Loucy (cell line): ENCODE measurements at regions not wholly inside any gene's neighbourhood (a gene's known extent, or its start where the extent isn't known, plus 50 kb on each side); places are given as distances from the start of the nearest gene placed in this dataset.

Experiments
- EZH2phosphoT487 ChIP-seq: fragments of 200-600 bp; IDR thresholded peaks from 2 replicates; pipeline ENCODE4 v1.6.1; 2018; ENCODE audit warnings: antibody characterized with exemption, mild to moderate bottlenecking, moderate library complexity, borderline replicate concordance
- TF ChIP-seq, protein P1 (sequence below): fragments of 200-600 bp; sonication (generic); conservative IDR thresholded peaks from 2 replicates; pipeline ENCODE4 v1.5.1; 2014; ENCODE audit warnings: mild to moderate bottlenecking, antibody characterized with exemption, low read length

DNA sequence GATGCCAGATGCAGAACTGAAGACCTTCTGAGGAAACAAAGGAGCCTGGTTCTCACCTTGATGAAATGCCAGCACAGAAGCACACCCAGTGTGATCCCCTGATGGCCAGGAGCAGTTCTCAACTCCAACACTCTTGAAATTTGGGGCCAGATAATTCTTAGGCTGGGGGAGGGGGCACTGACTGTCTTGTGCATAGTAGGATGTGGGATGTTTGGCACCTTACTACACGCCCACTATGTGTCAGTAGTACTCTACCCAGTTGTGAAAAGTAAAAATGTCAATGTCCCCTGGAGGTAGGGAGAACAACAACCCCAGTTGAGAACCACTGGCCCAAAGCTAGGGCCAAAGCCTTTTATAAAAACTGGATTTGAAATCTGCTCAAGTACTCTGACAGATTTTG, 398.3 kb upstream of the ARID1B start:
- TF ChIP-seq, protein P1, sequence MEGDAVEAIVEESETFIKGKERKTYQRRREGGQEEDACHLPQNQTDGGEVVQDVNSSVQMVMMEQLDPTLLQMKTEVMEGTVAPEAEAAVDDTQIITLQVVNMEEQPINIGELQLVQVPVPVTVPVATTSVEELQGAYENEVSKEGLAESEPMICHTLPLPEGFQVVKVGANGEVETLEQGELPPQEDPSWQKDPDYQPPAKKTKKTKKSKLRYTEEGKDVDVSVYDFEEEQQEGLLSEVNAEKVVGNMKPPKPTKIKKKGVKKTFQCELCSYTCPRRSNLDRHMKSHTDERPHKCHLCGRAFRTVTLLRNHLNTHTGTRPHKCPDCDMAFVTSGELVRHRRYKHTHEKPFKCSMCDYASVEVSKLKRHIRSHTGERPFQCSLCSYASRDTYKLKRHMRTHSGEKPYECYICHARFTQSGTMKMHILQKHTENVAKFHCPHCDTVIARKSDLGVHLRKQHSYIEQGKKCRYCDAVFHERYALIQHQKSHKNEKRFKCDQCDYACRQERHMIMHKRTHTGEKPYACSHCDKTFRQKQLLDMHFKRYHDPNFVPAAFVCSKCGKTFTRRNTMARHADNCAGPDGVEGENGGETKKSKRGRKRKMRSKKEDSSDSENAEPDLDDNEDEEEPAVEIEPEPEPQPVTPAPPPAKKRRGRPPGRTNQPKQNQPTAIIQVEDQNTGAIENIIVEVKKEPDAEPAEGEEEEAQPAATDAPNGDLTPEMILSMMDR = 0 out of 2 replicates have a peak, but pooled peaks have one; percentile 11
- TF ChIP-seq EZH2phosphoT487 = no peak
